NCI-H1694 treated with DMSO at 0.1 percent for 48 hours (cell line): ENCODE measurements at regions not wholly inside any gene's neighbourhood (a gene's known extent, or its start where the extent isn't known, plus 50 kb on each side); places are given as distances from the start of the nearest gene placed in this dataset.
A peak's percentile ranks its signal among the peaks of the same experiment; 100 is the strongest.
"Not testable (repeated sequence)": the region's sequence is repeated elsewhere in the genome, so short reads cannot be mapped to it uniquely, and the experiment has no call there.

Experiments
- DNase-seq: peaks from one replicate; lab custom pipeline; 2025; lab: John Stamatoyannopoulos, UW

GRCh38 chr14:97945631-97946030 is 1148.4 kb downstream of the VRK1 start:
- no peak for DNase-seq

GRCh38 chr14:97946240-97946639 is 1149.1 kb downstream of the VRK1 start:
- DNase-seq = no peak

DNA sequence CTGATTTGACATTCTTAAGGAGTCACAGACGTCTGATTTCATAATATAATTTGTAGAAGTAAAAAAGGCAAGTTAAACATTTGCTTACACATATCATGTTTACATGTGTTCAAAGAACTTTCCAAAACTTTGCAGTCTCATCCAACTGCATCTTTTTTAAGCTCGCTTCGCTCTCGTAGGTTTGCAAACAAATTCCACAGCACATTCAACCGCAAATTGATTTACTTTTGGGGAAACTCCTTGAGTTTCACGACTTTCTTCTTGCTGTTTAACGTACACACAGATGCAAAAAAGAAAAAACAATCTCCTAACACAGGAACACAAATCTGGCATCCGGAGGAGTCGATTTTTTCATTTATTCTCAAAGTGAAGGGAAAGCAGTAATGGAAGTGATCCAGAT is 1149.5 kb downstream of the VRK1 start:
- no peak for DNase-seq

DNA sequence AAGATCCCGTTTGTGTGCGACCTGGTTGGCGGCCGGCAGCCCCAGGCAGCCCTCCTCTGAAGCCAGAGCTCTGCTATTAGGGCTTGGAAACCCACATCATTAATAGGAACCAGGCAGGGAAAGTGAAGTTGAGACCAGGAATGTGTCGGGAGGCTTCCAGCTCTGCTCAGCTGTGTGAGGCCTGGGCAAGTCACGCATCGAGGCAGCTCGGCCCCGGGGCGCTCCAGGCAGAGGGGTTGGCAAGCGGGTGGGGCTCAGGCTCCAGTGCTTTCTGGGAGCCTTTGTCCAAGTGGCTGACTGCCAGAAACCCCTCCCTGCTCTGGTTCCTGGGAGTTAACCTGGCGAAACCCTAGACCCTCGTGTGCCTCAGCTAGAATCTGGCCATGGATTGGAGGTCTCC is 1151.7 kb downstream of the VRK1 start:
- DNase-seq = no peak

- no peak for DNase-seq
Observed at GRCh38 chr14:97956581-97957340, 1159.6 kb downstream of the VRK1 start.

GRCh38 chr14:97959251-97959650 is 1162.1 kb downstream of the VRK1 start:
- no peak for DNase-seq

- no peak for DNase-seq
Observed at GRCh38 chr14:97960436-97960835, 1163.3 kb downstream of the VRK1 start.

DNA sequence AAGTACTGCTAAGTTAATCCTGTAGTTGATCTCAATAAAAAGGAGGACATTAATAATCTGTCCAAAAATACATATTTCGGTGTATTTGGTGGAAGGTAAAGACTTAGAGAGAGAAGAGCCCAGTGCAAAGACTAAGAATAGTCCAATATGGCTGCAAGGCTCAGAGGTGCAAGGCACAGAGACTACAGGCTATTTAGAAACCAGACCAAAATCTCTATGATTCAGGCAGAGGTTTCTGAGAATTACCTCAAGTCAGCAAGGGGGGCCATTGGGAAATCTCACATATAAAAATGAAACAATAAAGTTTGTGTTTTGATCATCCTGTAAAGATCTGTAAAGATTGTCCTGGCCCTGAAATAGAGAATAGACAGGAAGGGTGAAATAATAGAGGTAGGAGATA is 1173.0 kb downstream of the VRK1 start:
- no peak for DNase-seq

- no peak for DNase-seq
Observed at GRCh38 chr14:97975216-97975615, 1178.0 kb downstream of the VRK1 start.

DNA sequence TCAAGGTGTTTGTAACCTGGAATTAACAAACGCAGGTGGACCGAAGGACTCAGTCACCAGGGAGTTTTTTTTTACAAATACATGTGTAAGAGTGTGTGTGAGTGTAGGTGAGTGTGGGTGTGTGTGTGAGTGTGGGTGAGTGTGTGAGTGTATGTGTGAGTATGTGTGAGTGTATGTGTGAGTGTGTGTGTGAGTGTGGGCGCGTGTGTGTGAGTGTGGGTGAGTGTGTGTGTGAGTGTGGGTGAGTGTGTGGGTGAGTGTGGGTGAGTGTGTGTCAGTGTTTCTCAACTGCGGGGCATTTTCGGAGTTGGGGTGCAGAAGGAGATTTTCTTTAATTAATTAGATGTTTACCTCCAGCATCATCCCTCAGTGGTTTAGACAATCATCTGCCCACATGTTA is 1178.8 kb downstream of the VRK1 start:
- DNase-seq = no peak

GRCh38 chr14:97976861-97977260 is 1179.7 kb downstream of the VRK1 start:
- DNase-seq = no peak

DNA sequence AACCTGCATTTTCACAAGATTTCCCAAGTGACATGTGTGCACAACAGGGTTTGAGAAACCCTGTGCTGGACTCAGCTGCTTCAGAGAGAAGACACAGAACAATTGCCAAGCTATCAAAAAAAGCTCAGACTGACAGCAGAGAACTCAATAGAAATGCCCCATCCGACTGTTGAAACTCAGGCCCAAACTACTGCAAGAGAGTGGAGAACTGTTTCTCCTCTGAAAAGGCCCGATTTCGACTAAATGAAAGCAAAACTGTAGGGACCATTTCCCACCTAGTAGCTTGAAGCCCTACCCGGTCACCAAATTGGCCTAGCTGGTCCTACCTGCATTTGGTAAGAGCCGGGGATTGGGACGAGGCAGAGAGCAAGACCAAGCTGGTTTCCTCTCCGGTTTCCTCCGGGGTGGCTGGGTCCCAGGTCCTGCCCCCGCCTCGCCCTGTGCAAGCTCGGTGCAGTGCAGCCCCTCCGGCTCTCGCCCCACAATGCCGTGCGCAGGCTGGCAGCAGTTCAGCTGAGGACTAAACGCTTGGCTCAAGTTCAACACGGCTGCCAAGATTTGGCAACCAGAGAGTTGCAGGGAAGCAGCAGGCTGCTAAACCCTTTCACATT is 1180.6 kb downstream of the VRK1 start:
- DNase-seq = peak; percentile 99

DNA sequence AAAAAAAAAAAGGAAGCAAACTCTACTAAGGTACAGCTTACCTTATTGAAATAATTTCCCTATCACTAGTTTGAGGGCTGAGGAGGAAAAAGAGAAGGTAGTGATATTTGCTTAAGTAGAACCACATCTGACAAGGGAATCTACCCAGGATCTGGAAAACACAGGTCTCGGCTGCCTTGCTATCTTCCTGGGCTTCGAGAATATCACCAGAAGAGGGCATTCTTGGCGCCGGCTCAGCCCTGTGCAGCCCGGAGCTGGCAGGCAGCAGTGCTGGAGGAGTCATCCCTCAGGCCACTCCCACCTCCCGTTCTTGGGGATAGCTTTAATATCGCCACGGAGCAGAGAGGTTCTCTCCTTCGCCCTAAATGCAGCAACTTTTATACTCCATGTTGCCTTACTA is 1181.2 kb downstream of the VRK1 start:
- peak; percentile 98 for DNase-seq

DNA sequence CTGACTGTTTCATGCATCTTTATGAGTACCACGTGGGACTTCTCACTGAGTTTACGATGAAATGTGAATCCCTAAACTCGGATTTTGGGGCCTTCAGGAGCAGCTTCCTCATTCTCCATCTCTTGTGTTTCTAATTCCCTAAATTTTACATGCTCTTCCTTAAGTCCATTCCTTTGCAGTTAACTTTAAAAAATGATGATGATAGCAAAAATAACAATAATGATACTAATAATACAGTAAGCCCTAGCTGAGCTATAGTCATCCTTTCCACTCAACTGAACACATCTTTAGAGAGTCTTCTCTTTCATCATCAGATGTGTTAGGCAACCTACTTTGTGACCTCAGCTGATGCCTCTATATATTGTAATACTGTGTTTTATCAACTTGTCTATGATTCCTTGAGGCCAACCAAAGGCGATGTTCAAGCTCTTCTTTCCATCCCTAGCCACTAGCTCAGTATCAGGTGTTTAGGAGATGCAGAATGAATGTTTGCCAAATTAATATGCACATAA is 1196.4 kb downstream of the VRK1 start:
- no peak for DNase-seq

DNA sequence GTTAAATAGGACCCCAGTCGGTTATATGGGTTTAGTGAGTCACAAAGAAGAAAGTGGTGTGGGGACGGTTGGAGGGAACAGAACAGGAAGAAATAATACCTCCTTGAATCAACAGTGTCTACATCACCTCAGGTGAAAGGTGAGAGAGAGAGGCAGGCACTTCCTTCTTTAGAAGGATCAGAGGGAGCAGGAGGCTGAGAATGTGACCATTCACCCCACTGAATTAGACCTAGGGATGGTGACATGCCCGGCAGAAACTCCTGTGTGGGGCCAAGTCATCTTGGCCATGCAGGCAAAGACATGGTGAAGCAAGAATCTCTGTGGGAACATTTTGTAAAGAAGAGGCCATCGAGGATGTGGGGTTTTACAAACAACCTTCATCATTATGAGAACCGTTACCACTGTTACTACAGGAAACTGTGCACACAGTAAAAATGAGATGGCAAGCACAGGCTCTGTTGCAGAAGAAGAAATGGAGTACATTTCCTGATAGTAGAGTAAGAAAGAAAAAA is 1196.9 kb downstream of the VRK1 start:
- no peak for DNase-seq

- no peak for DNase-seq
Observed at GRCh38 chr14:97995038-97995437, 1197.9 kb downstream of the VRK1 start.

DNA sequence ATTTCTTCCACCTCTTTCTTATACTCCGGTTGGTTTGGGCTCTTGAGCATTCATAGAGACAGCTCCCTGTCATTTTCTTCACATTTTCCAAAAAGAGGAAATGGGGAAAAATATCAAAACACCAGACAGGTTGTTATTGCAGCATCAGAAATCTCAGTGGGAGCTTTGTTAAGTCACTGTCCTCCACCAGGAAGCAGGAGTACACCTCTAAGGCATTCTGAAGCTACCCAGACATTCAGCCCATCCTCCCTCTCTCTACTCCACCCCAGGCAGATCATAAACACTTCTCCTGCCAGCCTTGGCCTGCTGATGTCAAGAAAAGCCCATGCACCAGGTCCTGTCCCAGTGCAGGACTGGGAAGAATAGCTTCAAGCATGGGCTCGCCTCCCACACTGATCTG is 1198.3 kb downstream of the VRK1 start:
- DNase-seq = no peak

GRCh38 chr14:98006008-98006407 is 1208.8 kb downstream of the VRK1 start:
- no peak for DNase-seq

GRCh38 chr14:98008381-98009113 is 1211.4 kb downstream of the VRK1 start:
- DNase-seq = no peak

- DNase-seq = not testable (repeated sequence)
Observed at GRCh38 chr14:98009177-98009576, 1212.0 kb downstream of the VRK1 start.

GRCh38 chr14:98010784-98011183 is 1213.6 kb downstream of the VRK1 start:
- DNase-seq = no peak

DNA sequence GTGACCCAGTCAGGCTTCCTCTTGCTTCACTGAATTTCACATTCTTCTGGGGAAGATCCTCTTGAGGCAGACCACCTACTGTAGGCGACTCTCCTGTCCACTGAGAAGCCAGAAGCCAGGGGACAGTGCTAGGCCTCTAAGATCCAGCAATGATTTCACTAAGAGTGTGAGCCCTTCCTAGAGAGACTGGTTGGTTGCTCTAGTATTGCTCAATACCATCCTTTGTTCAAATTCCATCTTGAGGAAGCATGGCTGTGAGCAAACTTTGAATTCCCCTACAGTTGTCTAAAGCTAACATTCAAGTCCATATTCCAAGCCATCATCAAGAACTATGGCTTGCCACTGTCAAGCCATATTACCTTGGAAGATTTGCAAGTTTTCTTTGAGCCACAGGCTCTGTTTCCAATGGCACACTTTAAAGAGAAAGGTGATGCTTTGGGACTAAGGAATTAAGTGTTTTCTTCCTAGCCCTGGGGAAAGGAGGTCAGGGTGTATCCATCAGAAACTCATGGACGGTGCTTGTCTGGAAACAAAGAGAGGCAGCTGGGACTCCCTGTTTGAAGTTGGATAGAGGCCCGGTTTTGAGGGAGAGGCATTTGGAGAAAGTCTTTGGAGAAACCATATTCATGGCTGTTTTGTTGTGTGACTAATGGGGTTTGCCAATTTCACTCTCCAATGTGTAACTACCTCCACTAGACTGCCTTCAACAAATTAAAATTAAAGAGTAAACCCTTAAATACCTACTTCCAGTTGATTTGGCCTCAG is 1217.9 kb downstream of the VRK1 start:
- no peak for DNase-seq
